HEK293 (cell line): ENCODE measurements at regions not wholly inside any gene's neighbourhood (a gene's known extent, or its start where the extent isn't known, plus 50 kb on each side); places are given as distances from the start of the nearest gene placed in this dataset.

ENCODE experiments used
- BCL11A ChIP-seq: fragments of 450-650 bp; formaldehyde crosslinking; IDR thresholded peaks from 2 replicates; pipeline ENCODE4 v1.5.1; 2016; ENCODE audit warnings: low read depth, missing biosample characterization, missing genetic modification characterization
- CTCF ChIP-seq: fragments of 450-650 bp; formaldehyde crosslinking; IDR thresholded peaks from 2 replicates; pipeline ENCODE4 v1.5.1; 2016; ENCODE audit warnings: missing biosample characterization, missing genetic modification characterization
- INSM2 ChIP-seq: fragments of 450-650 bp; formaldehyde crosslinking; IDR thresholded peaks from 2 replicates; pipeline ENCODE4 v1.5.1; 2016; ENCODE audit warnings: missing biosample characterization, missing genetic modification characterization
- ZNF174 ChIP-seq: fragments of 450-650 bp; formaldehyde crosslinking; IDR thresholded peaks from 2 replicates; pipeline ENCODE4 v1.5.0; 2017; ENCODE audit warnings: missing biosample characterization, mild to moderate bottlenecking, missing genetic modification characterization
- ZNF707 ChIP-seq: fragments of 450-650 bp; formaldehyde crosslinking; IDR thresholded peaks from 2 replicates; pipeline ENCODE4 v1.5.1; 2016; ENCODE audit warnings: missing biosample characterization, missing genetic modification characterization
- TF ChIP-seq, protein P1 (sequence below): fragments of 450-650 bp; formaldehyde crosslinking; IDR thresholded peaks from 2 replicates; pipeline ENCODE4 v1.5.1; 2016; ENCODE audit warnings: missing biosample characterization, missing genetic modification characterization
- TF ChIP-seq, protein P2 (sequence below): sonication (generic); formaldehyde crosslinking; IDR thresholded peaks from 2 replicates; pipeline ENCODE4 v1.8.1; 2022; ENCODE audit warnings: mild to moderate bottlenecking, moderate library complexity, missing genetic modification reagents

DNA sequence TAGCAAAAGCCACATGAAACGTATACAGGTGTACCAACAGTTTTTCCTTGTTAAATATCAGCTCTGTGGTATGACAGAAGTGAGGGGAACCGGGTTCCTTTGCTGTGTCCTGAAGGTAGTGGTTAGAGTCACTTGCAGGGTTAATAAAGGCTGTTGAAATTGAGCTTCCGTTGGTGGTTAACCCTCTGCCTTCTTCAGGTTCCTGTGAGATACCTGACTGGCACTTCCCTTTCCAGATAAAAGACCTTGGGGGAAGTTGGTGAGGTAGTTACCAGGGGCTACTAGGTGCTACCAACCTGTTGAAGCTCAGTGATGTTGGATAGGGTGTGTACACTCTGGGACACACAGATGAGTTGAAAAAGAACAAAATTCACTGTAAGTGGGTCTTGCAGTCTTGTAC, 384.1 kb downstream of the GATA3 start:
- TF ChIP-seq CTCF (tag by site-specific recombination), result no peak
- TF ChIP-seq INSM2 (tag by site-specific recombination), result no peak
- TF ChIP-seq ZNF707 (tag by site-specific recombination), result no peak
- TF ChIP-seq, protein P1, sequence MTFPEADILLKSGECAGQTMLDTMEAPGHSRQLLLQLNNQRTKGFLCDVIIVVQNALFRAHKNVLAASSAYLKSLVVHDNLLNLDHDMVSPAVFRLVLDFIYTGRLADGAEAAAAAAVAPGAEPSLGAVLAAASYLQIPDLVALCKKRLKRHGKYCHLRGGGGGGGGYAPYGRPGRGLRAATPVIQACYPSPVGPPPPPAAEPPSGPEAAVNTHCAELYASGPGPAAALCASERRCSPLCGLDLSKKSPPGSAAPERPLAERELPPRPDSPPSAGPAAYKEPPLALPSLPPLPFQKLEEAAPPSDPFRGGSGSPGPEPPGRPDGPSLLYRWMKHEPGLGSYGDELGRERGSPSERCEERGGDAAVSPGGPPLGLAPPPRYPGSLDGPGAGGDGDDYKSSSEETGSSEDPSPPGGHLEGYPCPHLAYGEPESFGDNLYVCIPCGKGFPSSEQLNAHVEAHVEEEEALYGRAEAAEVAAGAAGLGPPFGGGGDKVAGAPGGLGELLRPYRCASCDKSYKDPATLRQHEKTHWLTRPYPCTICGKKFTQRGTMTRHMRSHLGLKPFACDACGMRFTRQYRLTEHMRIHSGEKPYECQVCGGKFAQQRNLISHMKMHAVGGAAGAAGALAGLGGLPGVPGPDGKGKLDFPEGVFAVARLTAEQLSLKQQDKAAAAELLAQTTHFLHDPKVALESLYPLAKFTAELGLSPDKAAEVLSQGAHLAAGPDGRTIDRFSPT (tag by site-specific recombination), result no peak
- no peak for TF ChIP-seq BCL11A (tag by site-specific recombination)
- TF ChIP-seq, protein P2, sequence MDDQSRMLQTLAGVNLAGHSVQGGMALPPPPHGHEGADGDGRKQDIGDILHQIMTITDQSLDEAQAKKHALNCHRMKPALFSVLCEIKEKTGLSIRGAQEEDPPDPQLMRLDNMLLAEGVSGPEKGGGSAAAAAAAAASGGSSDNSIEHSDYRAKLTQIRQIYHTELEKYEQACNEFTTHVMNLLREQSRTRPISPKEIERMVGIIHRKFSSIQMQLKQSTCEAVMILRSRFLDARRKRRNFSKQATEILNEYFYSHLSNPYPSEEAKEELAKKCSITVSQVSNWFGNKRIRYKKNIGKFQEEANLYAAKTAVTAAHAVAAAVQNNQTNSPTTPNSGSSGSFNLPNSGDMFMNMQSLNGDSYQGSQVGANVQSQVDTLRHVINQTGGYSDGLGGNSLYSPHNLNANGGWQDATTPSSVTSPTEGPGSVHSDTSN, result no peak
- no peak for TF ChIP-seq ZNF174 (tag by site-specific recombination)
